Astrocyte (in vitro differentiated cells and primary cell): ENCODE measurements at regions not wholly inside any gene's neighbourhood (a gene's known extent, or its start where the extent isn't known, plus 50 kb on each side); places are given as distances from the start of the nearest gene placed in this dataset.

Source experiments
- DNase-seq: peaks from one replicate; pipeline ENCODE4 v3.0.0-alpha.2; 2010; ENCODE audit warnings: low read depth
- FAIRE-seq: peaks from 2 replicates; lab custom pipeline; 2011; peaks lifted over from hg19 to GRCh38; lab: Jason Lieb, UNC
- H2AFZ ChIP-seq: 2 replicates; pipeline ENCODE4 v1.6.0; 2012; ENCODE audit warnings: low read depth, low read length, inconsistent platforms
- H3K27ac ChIP-seq: 2 replicates; pipeline ENCODE4 v1.5.1; 2011; ENCODE audit warnings: low read depth, low read length, inconsistent platforms
- H3K27me3 ChIP-seq: 2 replicates; pipeline ENCODE4 v1.6.0; 2011; ENCODE audit warnings: low read length, inconsistent platforms; ENCODE audit not compliant: insufficient read depth
- H3K36me3 ChIP-seq: 2 replicates; pipeline ENCODE4 v1.5.1; 2011; ENCODE audit warnings: low read length, inconsistent platforms; ENCODE audit not compliant: insufficient read depth
- H3K4me1 ChIP-seq: 2 replicates; pipeline ENCODE4 v1.5.1; 2011; ENCODE audit warnings: low read length, inconsistent platforms; ENCODE audit not compliant: insufficient read depth
- H3K4me2 ChIP-seq: 2 replicates; pipeline ENCODE4 v1.6.0; 2012; ENCODE audit warnings: low read length, inconsistent platforms
- H3K4me3 ChIP-seq: 2 replicates; pipeline ENCODE4 v1.5.1; 2011; ENCODE audit warnings: low read depth, mild to moderate bottlenecking, low read length, inconsistent platforms; ENCODE audit not compliant: insufficient read depth
- H3K79me2 ChIP-seq: 2 replicates; pipeline ENCODE4 v1.6.0; 2012; ENCODE audit warnings: mild to moderate bottlenecking, low read length, inconsistent platforms; ENCODE audit not compliant: insufficient read depth
- H3K9ac ChIP-seq: 2 replicates; pipeline ENCODE4 v1.6.0; 2012; ENCODE audit warnings: mild to moderate bottlenecking, low read length, inconsistent platforms
- H3K9me3 ChIP-seq: 2 replicates; pipeline ENCODE4 v1.5.1; 2012; ENCODE audit warnings: low read depth, mild to moderate bottlenecking, low read length, inconsistent platforms; ENCODE audit not compliant: insufficient read depth
- H4K20me1 ChIP-seq: 2 replicates; pipeline ENCODE4 v1.6.0; 2012; ENCODE audit warnings: low read length, inconsistent platforms; ENCODE audit not compliant: insufficient read depth
- H3K27ac Mint-ChIP-seq: one replicate; pipeline ENCODE4 v1.8.0; 2021; ENCODE audit warnings: mild to moderate bottlenecking, mixed read lengths; ENCODE audit not compliant: unreplicated experiment
- H3K27me3 Mint-ChIP-seq: one replicate; pipeline ENCODE4 v1.8.0; 2021; ENCODE audit warnings: low read depth, mixed read lengths; ENCODE audit not compliant: unreplicated experiment
- H3K36me3 Mint-ChIP-seq: one replicate; pipeline ENCODE4 v1.8.0; 2021; ENCODE audit warnings: low read depth, mixed read lengths; ENCODE audit not compliant: unreplicated experiment
- H3K4me1 Mint-ChIP-seq: one replicate; pipeline ENCODE4 v1.8.0; 2021; ENCODE audit warnings: low read depth, mixed read lengths; ENCODE audit not compliant: unreplicated experiment
- H3K4me3 Mint-ChIP-seq: one replicate; pipeline ENCODE4 v1.8.0; 2021; ENCODE audit warnings: mild to moderate bottlenecking, moderate library complexity, mixed read lengths; ENCODE audit not compliant: unreplicated experiment
- H3K9me3 Mint-ChIP-seq: one replicate; pipeline ENCODE4 v1.8.0; 2021; ENCODE audit warnings: mild to moderate bottlenecking, mixed read lengths; ENCODE audit not compliant: unreplicated experiment
- CTCF ChIP-seq: IDR thresholded peaks from 2 replicates; pipeline ENCODE4 v1.5.1; 2011; ENCODE audit warnings: low read depth, mild to moderate bottlenecking, inconsistent platforms, low read length, moderate library complexity; ENCODE audit not compliant: insufficient read depth
- EZH2 ChIP-seq: IDR thresholded peaks from 2 replicates; pipeline ENCODE4 v1.6.1; 2012; ENCODE audit warnings: mild to moderate bottlenecking, low read length, inconsistent platforms; ENCODE audit not compliant: insufficient read depth

- Histone ChIP-seq H3K27ac (no peak overlapping the region), H3K36me3 (no peaks in the 10 kb centered on the region), H3K9me3 (no peaks in the 10 kb centered on the region), H3K27me3 (no peaks in the 10 kb centered on the region), H3K4me3 (no peak overlapping the region), H3K4me2 (no peak overlapping the region), H3K79me2 (no peaks in the 10 kb centered on the region), H2AFZ (no peak overlapping the region), H3K4me1 (no peaks in the 10 kb centered on the region), H3K9ac (no peak overlapping the region), H4K20me1 (no peaks in the 10 kb centered on the region)
- Mint-ChIP-seq H3K4me1 (no peaks in the 10 kb centered on the region), H3K27me3 (no peaks in the 10 kb centered on the region), H3K27ac (no peak overlapping the region), H3K4me3 (no peak overlapping the region), H3K36me3 (no peaks in the 10 kb centered on the region), H3K9me3 (no peaks in the 10 kb centered on the region)
- DNase-seq (no peak), FAIRE-seq (no peak)
- TF ChIP-seq CTCF (no peak), EZH2 (no peak)
These were observed 1433.5 kb upstream of the ADGRB3 start for GRCh38 chr6:67201563-67201962.

GRCh38 chr6:67200626-67201403 lies 1434.3 kb upstream of the ADGRB3 start:
- H3K4me2 ChIP-seq: no peak overlapping the region
- H3K27ac ChIP-seq: no peak overlapping the region
- Mint-ChIP-seq H3K9me3 (no peaks in the 10 kb centered on the region), H3K4me3 (no peak overlapping the region), H3K4me1 (no peaks in the 10 kb centered on the region), H3K36me3 (no peaks in the 10 kb centered on the region), H3K27me3 (no peaks in the 10 kb centered on the region), H3K27ac (no peak overlapping the region)
- H3K4me3 ChIP-seq: no peak overlapping the region
- TF ChIP-seq CTCF: no peak
- no peak for TF ChIP-seq EZH2
- H3K79me2 ChIP-seq: no peaks in the 10 kb centered on the region
- H3K9me3 ChIP-seq: no peaks in the 10 kb centered on the region
- H3K4me1 ChIP-seq: no peaks in the 10 kb centered on the region
- H3K9ac ChIP-seq: no peak overlapping the region
- no peaks in the 10 kb centered on the region for H4K20me1 ChIP-seq
- H2AFZ ChIP-seq: no peak overlapping the region
- no peaks in the 10 kb centered on the region for H3K27me3 ChIP-seq
- DNase-seq (no peak), FAIRE-seq (no peak)
- H3K36me3 ChIP-seq: no peaks in the 10 kb centered on the region

DNA sequence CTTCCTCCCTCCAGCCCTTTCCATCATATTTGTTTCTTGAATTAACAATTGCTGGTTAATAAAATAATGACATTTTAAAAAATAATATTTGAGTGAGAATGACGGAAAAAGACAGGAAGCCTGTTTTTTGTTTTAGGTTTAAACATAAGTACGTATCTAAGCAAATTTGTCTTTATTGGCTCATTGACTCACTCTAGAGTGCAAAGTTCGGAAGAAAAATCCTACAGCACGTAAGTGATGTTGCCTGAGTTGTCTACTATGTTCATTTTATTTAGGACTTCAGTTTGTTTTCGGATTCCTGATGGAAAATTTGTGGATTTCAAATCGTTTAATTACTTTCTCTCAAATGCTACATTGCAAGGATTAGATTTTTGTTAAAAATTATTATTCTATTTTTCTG lies 1435.7 kb upstream of the ADGRB3 start:
- no peak overlapping the region for H3K4me3 Mint-ChIP-seq
- no peak for FAIRE-seq
- no peak for DNase-seq
- no peaks in the 10 kb centered on the region for H3K9me3 Mint-ChIP-seq
- Histone ChIP-seq H3K27me3 (no peaks in the 10 kb centered on the region), H3K36me3 (no peaks in the 10 kb centered on the region), H3K9me3 (peaks cover 3% of the 10 kb centered on the region), H4K20me1 (no peaks in the 10 kb centered on the region), H3K27ac (no peak overlapping the region), H3K9ac (no peak overlapping the region), H2AFZ (no peak overlapping the region), H3K4me1 (no peaks in the 10 kb centered on the region), H3K79me2 (no peaks in the 10 kb centered on the region), H3K4me3 (no peak overlapping the region), H3K4me2 (no peak overlapping the region)
- H3K27ac Mint-ChIP-seq: no peak overlapping the region
- no peaks in the 10 kb centered on the region for H3K4me1 Mint-ChIP-seq
- no peaks in the 10 kb centered on the region for H3K27me3 Mint-ChIP-seq
- H3K36me3 Mint-ChIP-seq: no peaks in the 10 kb centered on the region
- TF ChIP-seq EZH2 (no peak), CTCF (no peak)
